ENCODE measurements at regions not wholly inside any gene's neighbourhood (a gene's known extent, or its start where the extent isn't known, plus 50 kb on each side); places are given as distances from the start of the nearest gene placed in this dataset.
A peak's percentile ranks its signal among the peaks of the same experiment; 100 is the strongest.

DNA sequence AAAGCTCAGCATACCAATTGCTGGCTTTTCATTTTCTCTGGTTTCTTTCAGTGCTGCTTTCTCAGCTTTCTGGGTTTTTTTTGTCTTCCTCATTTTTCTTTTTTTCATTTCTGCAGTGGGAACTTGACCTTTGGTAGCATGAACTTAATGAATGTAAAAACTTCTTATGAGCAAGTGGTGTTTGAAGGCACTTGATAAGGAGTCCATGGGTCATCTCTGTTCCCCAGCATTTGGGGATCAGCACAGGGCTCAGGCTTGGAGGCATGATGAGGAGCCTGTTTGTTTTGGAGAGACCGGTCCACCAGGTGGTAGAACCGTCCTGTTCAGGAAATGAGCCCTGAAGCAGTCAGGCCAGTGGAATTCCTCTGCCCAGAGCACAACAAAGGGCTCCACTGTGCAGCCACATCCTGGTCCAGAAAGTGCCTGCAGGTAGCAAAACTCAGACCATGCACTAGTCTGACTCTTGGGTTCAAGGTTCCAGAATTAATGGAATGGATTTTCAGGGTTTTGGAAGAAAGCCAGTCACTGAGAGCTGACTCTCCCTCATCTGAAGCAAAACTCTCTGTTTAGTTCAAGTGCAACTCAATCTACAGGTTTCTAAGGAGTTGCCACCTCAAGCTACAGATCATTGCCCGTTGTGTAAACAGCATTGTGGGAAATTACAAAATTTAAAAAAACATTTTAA is 52.3 kb upstream of the ADGRF1 start (continued):
- TF ChIP-seq, protein P1, sequence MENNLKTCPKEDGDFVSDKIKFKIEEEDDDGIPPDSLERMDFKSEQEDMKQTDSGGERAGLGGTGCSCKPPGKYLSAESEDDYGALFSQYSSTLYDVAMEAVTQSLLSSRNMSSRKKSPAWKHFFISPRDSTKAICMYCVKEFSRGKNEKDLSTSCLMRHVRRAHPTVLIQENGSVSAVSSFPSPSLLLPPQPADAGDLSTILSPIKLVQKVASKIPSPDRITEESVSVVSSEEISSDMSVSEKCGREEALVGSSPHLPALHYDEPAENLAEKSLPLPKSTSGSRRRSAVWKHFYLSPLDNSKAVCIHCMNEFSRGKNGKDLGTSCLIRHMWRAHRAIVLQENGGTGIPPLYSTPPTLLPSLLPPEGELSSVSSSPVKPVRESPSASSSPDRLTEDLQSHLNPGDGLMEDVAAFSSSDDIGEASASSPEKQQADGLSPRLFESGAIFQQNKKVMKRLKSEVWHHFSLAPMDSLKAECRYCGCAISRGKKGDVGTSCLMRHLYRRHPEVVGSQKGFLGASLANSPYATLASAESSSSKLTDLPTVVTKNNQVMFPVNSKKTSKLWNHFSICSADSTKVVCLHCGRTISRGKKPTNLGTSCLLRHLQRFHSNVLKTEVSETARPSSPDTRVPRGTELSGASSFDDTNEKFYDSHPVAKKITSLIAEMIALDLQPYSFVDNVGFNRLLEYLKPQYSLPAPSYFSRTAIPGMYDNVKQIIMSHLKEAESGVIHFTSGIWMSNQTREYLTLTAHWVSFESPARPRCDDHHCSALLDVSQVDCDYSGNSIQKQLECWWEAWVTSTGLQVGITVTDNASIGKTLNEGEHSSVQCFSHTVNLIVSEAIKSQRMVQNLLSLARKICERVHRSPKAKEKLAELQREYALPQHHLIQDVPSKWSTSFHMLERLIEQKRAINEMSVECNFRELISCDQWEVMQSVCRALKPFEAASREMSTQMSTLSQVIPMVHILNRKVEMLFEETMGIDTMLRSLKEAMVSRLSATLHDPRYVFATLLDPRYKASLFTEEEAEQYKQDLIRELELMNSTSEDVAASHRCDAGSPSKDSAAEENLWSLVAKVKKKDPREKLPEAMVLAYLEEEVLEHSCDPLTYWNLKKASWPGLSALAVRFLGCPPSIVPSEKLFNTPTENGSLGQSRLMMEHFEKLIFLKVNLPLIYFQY (CRISPR knock-in tag; IDR thresholded peaks at IDR 0.05; ENCODE audit: borderline replicate concordance): peak; percentile 65; the same call in 1 of the 2 replicates
- TF ChIP-seq, protein P2, sequence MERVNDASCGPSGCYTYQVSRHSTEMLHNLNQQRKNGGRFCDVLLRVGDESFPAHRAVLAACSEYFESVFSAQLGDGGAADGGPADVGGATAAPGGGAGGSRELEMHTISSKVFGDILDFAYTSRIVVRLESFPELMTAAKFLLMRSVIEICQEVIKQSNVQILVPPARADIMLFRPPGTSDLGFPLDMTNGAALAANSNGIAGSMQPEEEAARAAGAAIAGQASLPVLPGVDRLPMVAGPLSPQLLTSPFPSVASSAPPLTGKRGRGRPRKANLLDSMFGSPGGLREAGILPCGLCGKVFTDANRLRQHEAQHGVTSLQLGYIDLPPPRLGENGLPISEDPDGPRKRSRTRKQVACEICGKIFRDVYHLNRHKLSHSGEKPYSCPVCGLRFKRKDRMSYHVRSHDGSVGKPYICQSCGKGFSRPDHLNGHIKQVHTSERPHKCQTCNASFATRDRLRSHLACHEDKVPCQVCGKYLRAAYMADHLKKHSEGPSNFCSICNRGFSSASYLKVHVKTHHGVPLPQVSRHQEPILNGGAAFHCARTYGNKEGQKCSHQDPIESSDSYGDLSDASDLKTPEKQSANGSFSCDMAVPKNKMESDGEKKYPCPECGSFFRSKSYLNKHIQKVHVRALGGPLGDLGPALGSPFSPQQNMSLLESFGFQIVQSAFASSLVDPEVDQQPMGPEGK (CRISPR knock-in tag; IDR thresholded peaks at IDR 0.05): peak; percentile 60
- TF ChIP-seq, protein P3, sequence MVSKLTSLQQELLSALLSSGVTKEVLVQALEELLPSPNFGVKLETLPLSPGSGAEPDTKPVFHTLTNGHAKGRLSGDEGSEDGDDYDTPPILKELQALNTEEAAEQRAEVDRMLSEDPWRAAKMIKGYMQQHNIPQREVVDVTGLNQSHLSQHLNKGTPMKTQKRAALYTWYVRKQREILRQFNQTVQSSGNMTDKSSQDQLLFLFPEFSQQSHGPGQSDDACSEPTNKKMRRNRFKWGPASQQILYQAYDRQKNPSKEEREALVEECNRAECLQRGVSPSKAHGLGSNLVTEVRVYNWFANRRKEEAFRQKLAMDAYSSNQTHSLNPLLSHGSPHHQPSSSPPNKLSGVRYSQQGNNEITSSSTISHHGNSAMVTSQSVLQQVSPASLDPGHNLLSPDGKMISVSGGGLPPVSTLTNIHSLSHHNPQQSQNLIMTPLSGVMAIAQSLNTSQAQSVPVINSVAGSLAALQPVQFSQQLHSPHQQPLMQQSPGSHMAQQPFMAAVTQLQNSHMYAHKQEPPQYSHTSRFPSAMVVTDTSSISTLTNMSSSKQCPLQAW (CRISPR knock-in tag; IDR thresholded peaks at IDR 0.05): peak; percentile 80
- TF ChIP-seq RXRB (CRISPR knock-in tag; IDR thresholded peaks at IDR 0.05; ENCODE audit: borderline replicate concordance) (peak; percentile 90), MXD4 (CRISPR knock-in tag; IDR thresholded peaks at IDR 0.05) (peak; percentile 82), PHF20 (CRISPR knock-in tag; IDR thresholded peaks at IDR 0.05) (no peak), KLF16 (CRISPR knock-in tag; IDR thresholded peaks at IDR 0.05) (peak in 1 of 2 experiments; percentile 63; a peak in 2 of 4 replicates), KDM2A (CRISPR knock-in tag; IDR thresholded peaks at IDR 0.05; ENCODE audit: borderline replicate concordance, low read depth) (peak; percentile 65)
- TF ChIP-seq, protein P4, sequence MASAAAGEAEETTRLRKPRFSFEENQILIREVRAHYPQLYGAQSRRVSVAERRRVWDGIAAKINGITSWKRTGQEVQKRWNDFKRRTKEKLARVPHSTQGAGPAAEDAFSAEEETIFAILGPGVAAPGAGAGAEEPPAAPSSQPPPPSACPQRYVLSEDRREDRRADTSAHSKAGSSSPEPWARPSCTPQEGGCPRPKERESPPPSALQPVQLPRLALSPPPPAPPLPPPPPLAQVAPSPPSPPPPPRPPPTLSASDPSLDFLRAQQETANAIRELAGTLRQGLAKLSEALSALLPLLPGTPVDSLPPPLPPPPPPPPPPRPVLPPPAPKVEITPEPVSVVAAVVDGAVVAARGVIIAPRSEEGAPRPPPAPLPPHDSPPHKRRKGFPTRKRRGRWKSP (CRISPR knock-in tag; IDR thresholded peaks at IDR 0.05): no peak
- TF ChIP-seq, protein P5, sequence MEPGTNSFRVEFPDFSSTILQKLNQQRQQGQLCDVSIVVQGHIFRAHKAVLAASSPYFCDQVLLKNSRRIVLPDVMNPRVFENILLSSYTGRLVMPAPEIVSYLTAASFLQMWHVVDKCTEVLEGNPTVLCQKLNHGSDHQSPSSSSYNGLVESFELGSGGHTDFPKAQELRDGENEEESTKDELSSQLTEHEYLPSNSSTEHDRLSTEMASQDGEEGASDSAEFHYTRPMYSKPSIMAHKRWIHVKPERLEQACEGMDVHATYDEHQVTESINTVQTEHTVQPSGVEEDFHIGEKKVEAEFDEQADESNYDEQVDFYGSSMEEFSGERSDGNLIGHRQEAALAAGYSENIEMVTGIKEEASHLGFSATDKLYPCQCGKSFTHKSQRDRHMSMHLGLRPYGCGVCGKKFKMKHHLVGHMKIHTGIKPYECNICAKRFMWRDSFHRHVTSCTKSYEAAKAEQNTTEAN (CRISPR knock-in tag; conservative IDR thresholded peaks at IDR 0.05): peak; percentile 77; the same call in 1 of the 2 replicates
